SU-DHL-6 (cell line): ENCODE measurements at regions not wholly inside any gene's neighbourhood (a gene's known extent, or its start where the extent isn't known, plus 50 kb on each side); places are given as distances from the start of the nearest gene placed in this dataset.

Experiments
- H2AFZ ChIP-seq: fragments of 200-600 bp; sonication (generic); 2 replicates; pipeline ENCODE4 v1.6.1; 2014; ENCODE audit warnings: low read depth, mild to moderate bottlenecking, moderate library complexity, mixed read lengths, antibody characterized with exemption, low read length; ENCODE audit not compliant: severe bottlenecking
- H3F3A ChIP-seq: fragments of 200-600 bp; shearing (Covaris generic); 2 replicates; pipeline ENCODE4 v1.6.0; 2016; ENCODE audit warnings: antibody characterized with exemption, mild to moderate bottlenecking; ENCODE audit not compliant: insufficient read depth
- H3K27ac ChIP-seq: fragments of 200-600 bp; sonication (generic); 2 replicates; pipeline ENCODE4 v1.5.1; 2016; ENCODE audit warnings: low read depth, mild to moderate bottlenecking, low read length, moderate library complexity, mixed read lengths
- H3K27me3 ChIP-seq: fragments of 200-600 bp; sonication (generic), shearing (Covaris generic); 2 replicates; pipeline ENCODE4 v1.6.0; 2014; ENCODE audit warnings: mild to moderate bottlenecking, low read length
- H3K36me3 ChIP-seq: fragments of 200-600 bp; sonication (generic); 2 replicates; pipeline ENCODE4 v1.6.1; 2014; ENCODE audit warnings: mild to moderate bottlenecking, low read length, mixed read lengths
- H3K4me2 ChIP-seq: fragments of 300-600, 200-600 bp; shearing (Covaris generic), sonication (generic); 2 replicates; pipeline ENCODE4 v1.6.0; 2014; ENCODE audit warnings: low read length, low read depth, mild to moderate bottlenecking; ENCODE audit not compliant: poor library complexity, severe bottlenecking
- H3K4me3 ChIP-seq: fragments of 200-600 bp; sonication (generic); 2 replicates; pipeline ENCODE4 v1.5.1; 2014; ENCODE audit warnings: antibody characterized with exemption, low read length, mild to moderate bottlenecking, mixed read lengths; ENCODE audit not compliant: insufficient read depth, poor library complexity, severe bottlenecking
- H3K79me2 ChIP-seq: fragments of 200-600 bp; sonication (generic); 2 replicates; pipeline ENCODE4 v1.6.1; 2014; ENCODE audit warnings: mild to moderate bottlenecking, low read length, moderate library complexity; ENCODE audit not compliant: insufficient read depth
- H3K9ac ChIP-seq: fragments of 200-600 bp; sonication (generic); 2 replicates; pipeline ENCODE4 v1.7.0; 2014; ENCODE audit warnings: mild to moderate bottlenecking, low read length
- H3K9me2 ChIP-seq: fragments of 200-600 bp; sonication (generic); replicated peaks from 2 replicates; pipeline ENCODE4 v1.6.1; 2014; ENCODE audit warnings: low read length; ENCODE audit not compliant: insufficient read depth
- H3K9me3 ChIP-seq: fragments of 200-600 bp; sonication (generic); 2 replicates; pipeline ENCODE4 v1.6.1; 2014; ENCODE audit warnings: low read length, mixed read lengths; ENCODE audit not compliant: insufficient read depth
- H4K20me1 ChIP-seq: fragments of 200-600 bp; sonication (generic); 2 replicates; pipeline ENCODE4 v1.6.1; 2014; ENCODE audit warnings: low read depth, mild to moderate bottlenecking, antibody characterized with exemption, low read length, moderate library complexity, mixed read lengths
- CTCF ChIP-seq: fragments of 200-600 bp; sonication (generic); IDR thresholded peaks from one replicate; pipeline ENCODE4 v1.5.1; 2017; ENCODE audit warnings: antibody characterized with exemption, mild to moderate bottlenecking, low read length, moderate library complexity; ENCODE audit not compliant: insufficient read depth, poor library complexity, severe bottlenecking
- EZH2phosphoT487 ChIP-seq: fragments of 200-600 bp; sonication (generic), shearing (Covaris generic); conservative IDR thresholded peaks from 2 replicates; pipeline ENCODE4 v1.6.1; 2018; ENCODE audit warnings: mild to moderate bottlenecking, antibody characterized with exemption, low read length, moderate library complexity, mixed read lengths

- no peaks in the 10 kb centered on the region for H4K20me1 ChIP-seq
- H2AFZ ChIP-seq: no peak overlapping the region
- no peaks in the 10 kb centered on the region for H3K9me3 ChIP-seq
- no peaks in the 10 kb centered on the region for H3K79me2 ChIP-seq
- H3K4me2 ChIP-seq: no peak overlapping the region
- H3K36me3 ChIP-seq: no peaks in the 10 kb centered on the region
- no peaks in the 10 kb centered on the region for H3K9me2 ChIP-seq
- no peaks in the 10 kb centered on the region for H3K27me3 ChIP-seq
- no peak overlapping the region for H3K4me3 ChIP-seq
- H3F3A ChIP-seq: no peaks in the 10 kb centered on the region
- TF ChIP-seq CTCF: no peak
- TF ChIP-seq EZH2phosphoT487: no peak
- no peak overlapping the region for H3K27ac ChIP-seq
- H3K9ac ChIP-seq: no peak overlapping the region
These were observed 67.1 kb upstream of the CDH5 start for GRCh38 chr16:66299349-66299748.

- Histone ChIP-seq H4K20me1 (no peaks in the 10 kb centered on the region), H3K36me3 (no peaks in the 10 kb centered on the region), H3F3A (no peaks in the 10 kb centered on the region), H3K9me2 (no peaks in the 10 kb centered on the region), H3K9ac (no peak overlapping the region), H2AFZ (no peak overlapping the region), H3K9me3 (no peaks in the 10 kb centered on the region), H3K79me2 (no peaks in the 10 kb centered on the region), H3K4me3 (no peak overlapping the region), H3K4me2 (no peak overlapping the region), H3K27me3 (no peaks in the 10 kb centered on the region), H3K27ac (no peak overlapping the region)
- TF ChIP-seq EZH2phosphoT487 (no peak), CTCF (no peak)
These were observed 67.8 kb upstream of the CDH5 start for GRCh38 chr16:66298571-66299120.

GRCh38 chr16:66298006-66298405, 68.5 kb upstream of the CDH5 start:
- Histone ChIP-seq H3K9me2 (no peaks in the 10 kb centered on the region), H4K20me1 (no peaks in the 10 kb centered on the region), H3K27me3 (no peaks in the 10 kb centered on the region), H3K27ac (no peak overlapping the region), H2AFZ (no peak overlapping the region), H3K79me2 (no peaks in the 10 kb centered on the region), H3K4me3 (no peak overlapping the region), H3K9ac (no peak overlapping the region), H3K9me3 (no peaks in the 10 kb centered on the region), H3F3A (no peaks in the 10 kb centered on the region), H3K36me3 (no peaks in the 10 kb centered on the region), H3K4me2 (no peak overlapping the region)
- TF ChIP-seq CTCF (no peak), EZH2phosphoT487 (no peak)

- Histone ChIP-seq H3K4me2 (no peak overlapping the region), H3K36me3 (no peaks in the 10 kb centered on the region), H3K9ac (no peak overlapping the region), H3K9me2 (no peaks in the 10 kb centered on the region), H3K4me3 (no peak overlapping the region), H3K27me3 (no peaks in the 10 kb centered on the region), H3F3A (no peaks in the 10 kb centered on the region), H3K79me2 (no peaks in the 10 kb centered on the region), H3K9me3 (no peaks in the 10 kb centered on the region), H4K20me1 (no peaks in the 10 kb centered on the region), H3K27ac (no peak overlapping the region), H2AFZ (no peak overlapping the region)
- TF ChIP-seq EZH2phosphoT487: no peak
- no peak for TF ChIP-seq CTCF
These were observed 69.9 kb upstream of the CDH5 start for GRCh38 chr16:66296591-66296990.
